ENCODE measurements at regions not wholly inside any gene's neighbourhood (a gene's known extent, or its start where the extent isn't known, plus 50 kb on each side); places are given as distances from the start of the nearest gene placed in this dataset.
"Not testable (repeated sequence)": the region's sequence is repeated elsewhere in the genome, so short reads cannot be mapped to it uniquely, and the experiment has no call there.

DNA sequence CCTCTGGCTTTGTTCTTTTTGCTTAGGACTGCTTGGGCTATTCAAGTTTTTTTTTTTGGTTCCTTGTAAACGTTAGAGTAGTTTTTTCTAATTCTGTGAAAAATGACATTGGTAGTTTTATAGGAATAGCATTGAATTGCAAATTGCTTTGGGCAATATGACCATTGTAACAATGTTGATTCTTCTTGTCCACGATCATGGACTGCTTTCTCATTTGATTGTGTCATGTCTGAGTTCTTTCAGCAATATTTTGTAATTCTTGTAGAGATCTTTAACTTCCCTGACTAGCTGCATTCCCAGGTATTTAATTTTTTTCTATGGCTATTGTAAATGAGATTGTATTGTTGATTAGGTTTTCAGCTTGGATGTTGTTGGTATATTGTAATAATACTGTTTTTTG is 286.2 kb upstream of the C1QTNF3 start:
- DNase-seq (ENCODE audit: low read depth) = not testable (repeated sequence)

DNA sequence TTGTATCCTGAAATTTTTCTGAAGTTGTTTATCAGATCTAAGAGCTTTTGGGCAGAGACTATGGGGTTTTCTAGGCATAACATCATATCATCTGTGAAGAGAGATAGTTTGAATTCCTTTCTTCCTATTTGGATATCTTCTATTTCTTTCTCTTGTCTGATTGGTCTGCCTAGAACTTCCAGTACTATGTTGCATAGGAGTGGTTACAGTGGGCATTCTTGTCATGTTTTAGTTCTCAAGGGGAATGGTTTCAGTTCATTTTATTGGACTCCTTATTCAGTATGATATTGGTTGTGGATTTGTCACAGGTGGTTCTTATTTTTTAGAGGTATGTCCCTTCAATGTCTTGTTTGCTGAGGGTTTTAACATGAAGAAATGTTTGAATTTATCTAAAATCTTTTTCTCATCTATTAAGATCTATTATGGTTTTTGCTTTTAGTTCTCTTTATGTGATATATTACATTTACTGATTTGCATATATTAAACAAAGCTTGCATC is 286.6 kb upstream of the C1QTNF3 start:
- peak; percentile 2 for DNase-seq (ENCODE audit: low read depth)

DNA sequence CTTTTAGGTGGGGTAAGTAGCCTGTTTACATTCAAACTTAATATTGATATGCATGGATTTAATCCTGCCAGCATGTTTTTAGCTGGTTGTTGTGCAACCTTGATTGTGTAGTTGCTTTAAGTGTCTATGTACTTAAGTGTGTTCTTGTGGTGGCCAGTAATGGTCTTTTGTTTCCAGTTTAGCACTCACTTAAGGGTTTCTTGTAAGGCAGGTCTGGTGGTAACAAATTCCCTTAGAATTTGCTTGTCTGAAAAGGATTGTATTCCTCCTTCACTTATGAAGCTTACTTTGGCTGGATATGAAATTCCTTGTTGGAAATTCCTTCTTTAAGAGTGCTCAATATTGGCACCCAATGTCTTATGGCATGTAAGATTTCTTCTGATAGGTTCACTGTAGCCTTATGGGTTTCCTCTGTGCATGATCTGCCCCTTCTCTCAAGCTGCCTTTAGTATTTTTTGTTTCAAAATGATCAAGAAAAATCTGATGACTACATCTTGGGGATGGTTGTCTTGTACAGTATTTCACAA is 289.0 kb upstream of the C1QTNF3 start:
- not testable (repeated sequence) for DNase-seq (ENCODE audit: low read depth)

DNA sequence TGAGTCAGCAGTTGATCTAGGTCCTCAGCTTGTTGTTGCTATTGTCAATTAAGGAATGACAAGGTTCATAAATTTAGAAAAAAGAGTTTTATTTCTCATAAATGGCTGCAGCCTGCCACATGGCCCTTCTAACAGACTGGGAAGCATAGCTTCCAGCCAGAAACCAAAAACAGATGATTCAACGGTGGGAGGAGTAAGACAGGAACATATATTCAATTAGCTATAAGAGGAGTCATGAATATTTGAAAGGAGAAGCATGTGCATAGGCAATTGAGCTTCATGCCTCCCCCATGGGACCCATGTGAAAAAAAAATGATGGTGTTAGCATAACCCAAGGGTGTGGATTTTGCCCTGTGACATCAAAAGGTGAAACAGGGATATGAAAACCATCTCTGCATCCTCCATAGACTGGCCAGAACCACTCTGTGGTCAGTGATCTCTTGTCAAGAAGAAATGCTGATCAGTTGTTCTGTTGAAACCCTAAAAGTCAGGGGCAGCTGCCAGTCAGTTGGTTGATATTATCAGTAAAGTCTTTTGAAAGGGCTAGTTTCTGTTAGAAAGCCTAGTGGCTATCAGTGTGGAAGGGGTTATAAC is 296.5 kb upstream of the C1QTNF3 start:
- not testable (repeated sequence) for DNase-seq (ENCODE audit: low read depth)

DNA sequence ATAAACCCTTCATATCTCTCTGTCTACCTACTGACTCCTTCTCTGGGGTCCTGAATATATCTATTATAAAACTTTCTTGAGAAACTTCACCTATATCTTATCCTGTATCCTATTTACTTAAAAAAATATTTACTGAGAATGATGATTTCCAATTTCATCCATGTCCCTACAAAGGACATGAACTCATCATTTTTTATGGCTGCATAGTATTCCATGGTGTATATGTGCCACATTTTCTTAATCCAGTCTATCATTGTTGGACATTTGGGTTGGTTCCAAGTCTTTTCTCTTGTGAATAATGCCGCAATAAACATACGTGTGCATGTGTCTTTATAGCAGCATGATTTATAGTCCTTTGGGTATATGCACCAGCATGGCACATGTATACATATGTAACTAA is 301.7 kb upstream of the RAI14 start:
- not testable (repeated sequence) for DNase-seq (ENCODE audit: low read depth)

DNA sequence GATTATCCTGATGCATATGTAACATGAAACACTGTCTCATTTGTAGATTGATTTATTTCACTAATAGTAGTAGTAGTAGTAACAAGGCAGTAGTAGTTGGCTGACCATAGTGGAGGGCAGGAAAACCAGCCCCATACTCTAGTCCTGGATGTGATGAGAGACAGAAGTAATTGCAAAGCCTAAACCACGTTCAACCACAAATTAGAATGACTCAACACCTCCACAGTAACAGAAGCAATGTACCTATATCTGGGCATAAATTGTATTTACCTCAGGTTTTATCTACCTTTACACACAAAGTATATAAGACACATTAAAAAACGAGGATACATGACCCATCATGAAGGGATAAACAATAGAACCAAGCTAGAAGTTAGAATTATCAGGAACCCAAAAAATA is 284.7 kb upstream of the RAI14 start:
- DNase-seq (ENCODE audit: low read depth) = not testable (repeated sequence)

DNA sequence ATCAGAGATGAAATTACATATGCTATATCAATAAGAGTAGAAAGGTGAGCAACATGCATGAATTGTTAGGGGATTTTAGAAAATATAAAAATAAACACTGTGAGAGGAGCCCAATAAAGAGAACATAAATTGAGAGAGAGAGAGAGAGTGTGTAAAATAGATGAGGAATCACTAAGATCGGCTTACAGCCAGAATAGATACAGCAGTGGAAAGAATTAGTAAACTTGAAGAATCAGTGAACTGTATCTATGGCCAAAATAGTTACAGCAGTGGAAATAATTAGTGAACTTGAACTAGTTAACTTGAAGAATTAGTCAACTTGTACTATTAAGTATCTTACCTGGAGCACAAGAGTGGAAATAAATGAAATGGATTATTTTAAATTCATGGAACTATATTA is 284.3 kb upstream of the RAI14 start:
- DNase-seq (ENCODE audit: low read depth) = not testable (repeated sequence)

DNA sequence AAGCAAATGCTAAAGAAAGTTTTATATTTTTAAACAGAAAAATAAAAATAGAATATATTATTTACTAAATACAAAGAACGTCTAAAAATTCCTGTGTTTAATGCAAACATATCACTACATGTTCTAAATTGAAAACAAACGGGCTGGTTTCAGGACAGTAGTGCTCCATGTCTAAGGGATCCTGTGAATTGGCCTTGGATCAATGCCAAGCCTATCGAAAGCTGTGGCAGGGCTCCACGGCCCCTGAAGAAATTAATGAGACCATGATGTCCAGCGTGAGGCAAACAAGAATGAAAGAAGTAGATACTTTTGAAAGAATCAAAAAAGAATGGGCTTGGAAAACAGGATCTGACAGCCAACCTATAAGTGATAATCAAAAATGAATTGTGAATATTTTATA is 283.4 kb upstream of the RAI14 start:
- DNase-seq (ENCODE audit: low read depth) = not testable (repeated sequence)

DNA sequence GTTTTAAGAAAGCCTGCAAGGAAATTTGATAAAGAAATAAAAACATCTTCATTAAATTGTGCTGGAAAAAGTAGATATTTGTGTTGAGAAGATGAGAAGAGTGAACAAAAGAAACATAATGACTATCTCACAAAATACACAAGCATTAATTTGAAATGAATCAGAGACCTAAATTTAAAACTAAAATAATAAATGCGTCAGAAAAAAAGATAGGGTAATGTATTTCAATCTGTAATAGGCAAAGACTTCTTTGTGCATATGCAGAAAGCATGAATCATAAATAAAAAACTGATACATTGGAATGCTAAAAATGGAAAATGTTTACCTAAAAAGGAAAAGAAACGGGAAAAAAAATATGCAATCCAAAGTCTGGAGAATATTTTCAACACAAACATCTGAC is 278.5 kb upstream of the RAI14 start:
- not testable (repeated sequence) for DNase-seq (ENCODE audit: low read depth)

DNA sequence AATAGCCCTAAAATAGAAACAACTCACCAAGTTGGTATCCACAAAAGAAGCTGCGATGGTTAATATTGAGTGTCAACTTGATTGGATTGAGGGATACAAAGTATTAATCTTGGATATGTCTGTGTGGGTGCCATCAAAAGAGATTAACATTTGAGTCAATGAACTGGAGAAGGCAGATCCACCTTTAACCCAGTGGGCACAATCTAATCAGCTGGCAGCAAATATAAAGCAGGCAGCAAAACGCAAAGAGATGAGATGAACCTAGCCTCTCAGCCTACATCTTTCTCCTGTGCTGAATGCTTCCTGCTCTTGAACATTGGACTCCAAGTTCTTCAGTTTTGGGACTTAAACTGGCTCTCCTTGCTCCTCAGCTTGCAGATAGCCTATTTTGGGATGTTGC is 277.6 kb upstream of the RAI14 start:
- not testable (repeated sequence) for DNase-seq (ENCODE audit: low read depth)

DNA sequence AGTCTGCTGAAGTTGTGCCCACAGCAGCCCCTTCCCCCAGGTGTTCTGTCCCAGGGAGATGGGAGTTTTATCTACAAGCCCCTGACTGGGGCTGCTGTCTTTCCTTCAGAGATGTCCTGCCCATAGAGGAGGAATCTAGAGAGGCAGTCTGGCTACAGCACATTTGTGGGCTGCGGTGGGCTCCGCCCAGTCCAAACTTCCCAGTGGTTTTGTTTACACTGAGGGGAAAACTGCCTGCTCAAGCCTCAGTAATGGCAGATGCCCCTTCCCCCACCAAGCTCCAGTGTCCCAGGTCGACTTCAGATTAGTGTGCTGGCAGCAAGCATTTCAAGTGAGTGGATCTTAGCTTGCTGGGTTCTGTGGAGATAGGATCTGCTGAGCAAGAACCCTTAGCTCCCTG is 267.4 kb upstream of the RAI14 start:
- not testable (repeated sequence) for DNase-seq (ENCODE audit: low read depth)

DNA sequence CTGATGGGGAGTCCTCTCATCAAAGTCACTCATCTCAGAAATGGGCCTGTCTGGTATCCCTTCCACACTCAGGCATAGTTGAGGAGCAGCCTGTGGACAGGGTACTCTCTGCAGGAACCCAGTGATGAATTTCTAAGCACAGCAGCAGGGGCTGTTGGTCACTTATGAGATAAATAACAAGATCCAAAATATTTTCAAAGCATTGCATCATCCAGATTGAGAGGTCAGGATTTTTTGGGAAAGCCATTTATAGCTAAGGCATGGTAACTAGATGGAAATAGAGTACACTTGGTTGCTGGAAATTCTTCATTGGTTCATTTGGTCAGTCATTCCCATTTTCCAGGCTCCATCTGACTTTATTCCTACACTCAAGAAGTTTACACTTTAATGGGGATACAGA is 246.8 kb upstream of the RAI14 start:
- DNase-seq (ENCODE audit: low read depth) = no peak

DNA sequence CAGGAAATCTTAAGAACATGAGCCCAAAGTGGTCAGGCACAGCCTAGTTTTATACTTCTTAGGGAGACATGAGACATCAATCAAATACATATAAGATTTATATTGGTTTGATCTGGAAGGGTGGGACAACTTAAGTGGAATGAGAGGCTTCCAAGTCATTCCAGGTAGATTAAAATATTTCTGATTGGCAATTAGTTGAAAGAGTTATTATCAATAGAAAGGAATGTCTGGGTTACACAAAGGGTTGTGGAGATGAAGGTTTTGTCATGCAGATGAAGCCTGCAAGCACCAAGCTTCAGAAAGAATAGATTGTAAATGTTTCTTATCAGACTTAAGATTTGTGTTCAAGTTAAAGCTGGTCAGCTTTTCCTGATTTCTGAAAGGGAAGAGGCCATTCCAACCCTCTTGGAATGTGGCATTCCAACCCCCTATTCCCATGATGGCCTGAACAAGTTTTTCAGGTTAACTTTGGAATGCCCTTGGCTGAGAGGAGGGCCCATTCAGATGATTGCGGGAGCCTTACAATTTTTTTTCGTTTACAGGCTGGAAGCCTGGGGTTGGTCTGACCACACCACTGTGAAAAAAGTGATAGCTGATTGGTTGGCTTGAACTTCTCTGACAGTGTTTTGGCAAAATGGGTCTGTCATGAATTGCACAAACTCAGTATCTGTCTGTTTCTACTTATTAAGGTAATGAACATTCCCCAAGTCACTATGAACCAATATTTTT is 245.6 kb upstream of the RAI14 start:
- DNase-seq (ENCODE audit: low read depth) = no peak

DNA sequence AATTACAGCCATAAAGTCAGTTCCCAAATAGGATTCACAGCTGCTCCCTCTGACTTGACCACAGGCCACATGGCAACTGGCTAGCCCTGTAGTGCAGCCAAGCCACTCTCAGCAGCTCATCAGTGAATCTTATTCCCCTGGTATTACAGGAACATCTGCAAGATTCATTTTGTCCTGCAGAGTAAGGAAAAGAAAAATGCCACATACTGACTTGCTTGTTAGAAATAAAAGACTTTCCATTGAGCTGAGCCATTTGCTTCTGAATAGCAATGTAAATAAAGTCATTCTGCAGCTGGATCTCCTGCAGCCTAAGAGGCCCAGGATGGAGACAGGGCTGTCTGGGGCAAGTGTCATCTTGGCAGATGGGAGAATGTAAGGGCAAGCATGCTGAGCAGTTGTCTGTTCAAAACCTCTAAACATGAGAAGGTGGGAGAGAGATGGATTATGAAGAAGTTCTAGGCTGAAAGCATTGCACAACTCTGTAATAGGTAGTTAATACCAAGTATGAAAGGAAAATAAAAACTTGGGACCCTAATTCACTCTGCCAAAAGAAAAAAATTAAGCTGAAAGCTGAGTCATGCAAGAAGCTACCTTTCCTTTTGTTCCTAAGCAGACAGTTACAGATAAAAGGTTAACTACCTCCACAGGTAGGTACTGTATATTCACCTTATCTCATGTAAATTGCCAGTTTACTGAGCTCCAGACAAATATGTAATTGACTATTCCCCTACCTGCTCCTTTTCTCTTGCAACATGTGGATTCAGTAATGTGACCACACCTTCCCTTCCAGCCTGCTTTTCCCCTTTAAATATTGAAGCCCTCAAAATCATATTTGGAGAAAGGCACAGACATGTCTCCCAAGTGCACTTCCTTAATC is 244.4 kb upstream of the RAI14 start:
- DNase-seq (ENCODE audit: low read depth) = no peak

DNA sequence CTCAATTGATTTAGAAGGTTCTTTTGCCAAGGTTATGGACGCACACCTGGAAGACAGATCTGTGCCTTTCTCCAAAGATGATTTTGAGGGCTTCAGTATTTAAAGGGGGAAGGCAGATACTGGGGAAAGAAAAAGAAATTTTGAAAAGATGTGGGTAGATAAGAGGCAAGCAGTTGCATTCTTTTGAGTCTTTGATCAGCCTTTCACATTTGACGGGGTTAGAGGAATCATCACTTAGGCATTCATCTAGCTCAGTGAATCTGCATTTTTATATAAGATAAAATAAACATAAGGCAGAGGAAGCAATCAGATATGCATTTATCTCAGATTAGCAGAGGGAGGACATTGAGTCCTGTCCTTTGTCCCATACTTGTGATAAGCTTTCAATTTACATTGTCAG is 243.4 kb upstream of the RAI14 start:
- DNase-seq (ENCODE audit: low read depth) = peak; percentile 57

DNA sequence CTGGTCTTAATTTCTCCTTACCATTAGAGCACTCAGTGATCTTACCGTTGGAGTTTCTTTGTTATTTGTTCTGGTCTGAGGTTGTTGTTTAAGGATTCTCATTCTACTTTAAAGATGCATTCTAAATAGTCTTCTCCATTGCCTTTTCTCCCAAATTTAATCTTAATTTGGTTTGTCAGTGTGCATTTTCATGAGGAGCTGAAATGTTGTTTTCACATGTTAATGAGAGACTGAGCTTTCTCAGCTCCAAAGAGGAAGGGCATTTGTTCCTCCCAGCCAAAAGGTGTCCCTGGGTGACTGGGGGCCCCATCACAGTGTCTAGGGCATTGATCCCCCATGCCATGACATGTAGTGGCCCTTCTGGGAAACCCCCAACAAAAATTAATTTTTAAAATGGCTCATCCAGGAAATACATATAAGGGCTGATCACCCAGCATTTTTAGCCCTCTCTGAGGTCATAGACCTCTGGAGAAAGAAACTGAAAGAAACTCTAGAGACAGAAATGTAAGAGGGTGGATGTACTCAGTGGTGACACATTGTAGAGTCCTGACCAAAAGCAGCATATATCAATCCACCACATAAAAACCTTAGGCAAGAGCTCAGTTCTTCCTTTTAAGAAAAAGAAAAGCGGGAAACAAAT is 240.4 kb upstream of the RAI14 start:
- no peak for DNase-seq (ENCODE audit: low read depth)

DNA sequence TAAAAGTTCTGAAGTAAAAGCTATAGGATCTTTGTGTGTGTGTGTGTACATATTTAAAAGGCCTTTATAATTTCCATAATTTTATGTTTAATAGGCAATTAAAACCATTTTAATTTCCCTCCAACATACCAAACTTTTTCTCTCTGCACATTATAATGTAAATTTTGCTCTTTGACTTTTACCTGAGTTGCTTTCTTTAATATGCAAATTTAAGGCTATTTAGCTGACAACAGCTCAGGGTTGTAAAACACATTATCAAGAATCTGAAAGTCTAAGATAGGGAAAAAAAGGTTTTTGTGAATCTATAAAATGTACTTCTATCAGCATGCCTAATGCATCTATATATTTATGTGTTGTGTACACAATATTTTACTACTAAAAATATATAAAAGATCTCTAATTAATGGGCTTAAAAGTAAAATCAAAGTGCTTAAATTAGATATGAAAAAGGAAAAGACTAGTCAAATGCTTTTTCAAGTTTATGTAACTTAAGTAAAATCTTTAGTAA is 239.6 kb upstream of the RAI14 start:
- DNase-seq (ENCODE audit: low read depth) = no peak

DNA sequence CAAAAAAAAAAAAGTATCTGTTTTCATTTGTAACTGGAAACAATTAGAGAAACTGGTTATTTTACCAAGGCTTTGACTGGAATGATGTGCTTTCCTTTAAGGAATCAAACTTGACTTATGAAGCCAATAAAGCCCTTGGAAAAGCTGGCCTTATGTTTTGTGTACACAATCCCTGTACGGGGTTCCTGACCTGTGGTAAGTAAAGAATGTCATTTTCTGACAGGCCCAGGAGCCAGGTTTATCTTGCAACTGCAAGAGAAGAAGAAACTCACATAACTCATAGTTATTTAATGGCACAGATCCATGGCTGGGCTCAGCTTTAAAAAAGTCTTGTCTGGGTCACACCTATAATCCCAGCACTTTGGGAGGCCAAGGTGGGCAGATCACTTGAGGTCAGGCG is 235.9 kb upstream of the RAI14 start:
- DNase-seq (ENCODE audit: low read depth) = not testable (repeated sequence)

DNA sequence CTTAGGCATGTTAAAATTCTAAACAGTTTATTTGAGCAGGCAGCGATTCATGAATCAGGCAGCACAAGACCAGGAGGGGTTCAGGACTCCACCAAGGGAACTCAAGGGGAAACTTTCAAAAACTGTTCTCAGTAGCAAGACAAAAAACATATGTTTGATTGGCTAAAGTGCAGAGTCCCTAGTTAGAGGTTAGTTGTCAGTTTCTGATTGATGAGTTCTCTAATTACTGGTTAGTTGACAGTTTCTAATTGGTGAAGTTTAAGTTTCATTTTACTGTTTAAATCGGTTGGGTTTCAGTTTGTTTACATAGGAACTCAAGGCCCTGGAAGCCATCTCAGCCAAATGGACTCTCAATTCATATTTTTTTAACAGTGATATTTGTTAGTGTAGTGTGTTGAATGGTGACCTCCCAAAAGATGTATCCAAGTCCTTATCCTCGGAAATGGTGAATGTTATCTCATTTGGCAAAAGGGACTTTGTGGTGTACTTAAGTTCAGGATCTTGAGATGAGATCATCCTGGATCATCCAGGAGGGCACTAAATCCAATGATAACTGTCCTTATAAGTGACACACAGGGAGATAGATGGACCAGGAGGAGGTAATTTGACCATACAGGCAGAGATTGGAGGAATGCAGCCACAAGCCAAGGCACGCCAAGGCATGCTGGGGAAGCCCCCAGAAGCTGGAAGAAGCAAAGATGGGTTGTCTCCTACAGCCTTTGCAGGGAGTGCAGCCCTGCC is 219.2 kb upstream of the RAI14 start:
- DNase-seq (ENCODE audit: low read depth) = no peak

DNA sequence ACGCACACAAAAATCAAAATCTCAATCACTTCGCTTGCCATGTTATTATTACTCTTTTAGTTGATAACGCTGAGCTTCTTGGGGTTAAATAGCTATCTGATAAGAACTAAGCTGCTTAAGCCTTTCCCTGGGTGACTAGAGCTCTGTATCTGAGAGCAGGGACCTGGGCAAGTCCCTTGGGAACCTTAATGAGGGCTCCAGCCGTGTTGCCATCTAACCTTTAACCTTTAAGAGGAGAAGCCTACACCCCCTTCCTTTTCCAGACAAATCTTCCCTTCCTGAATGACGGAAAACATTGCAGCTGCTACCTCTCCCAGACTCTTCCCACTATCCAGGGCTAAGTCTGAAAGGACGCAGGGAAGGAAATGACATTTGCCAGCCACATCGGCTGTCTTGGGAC is 216.5 kb upstream of the RAI14 start:
- no peak for DNase-seq (ENCODE audit: low read depth)

DNA sequence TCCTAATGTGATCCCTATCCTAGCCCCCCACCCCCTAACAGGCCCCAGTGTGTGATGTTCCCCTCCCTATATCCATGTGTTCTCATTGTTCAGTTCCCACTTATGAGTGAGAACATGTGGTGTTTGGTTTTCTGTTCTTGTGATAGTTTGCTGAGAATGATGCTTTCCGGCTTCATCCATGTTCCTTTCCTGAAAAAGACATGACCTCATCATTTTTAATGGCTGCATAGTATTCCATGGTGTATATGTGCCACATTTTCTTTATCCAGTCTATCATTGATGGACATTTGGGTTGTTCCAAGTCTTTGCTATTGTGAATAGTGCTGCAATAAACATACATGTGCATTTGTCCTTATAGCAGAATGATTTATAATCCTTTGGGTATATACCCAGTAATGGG is 214.4 kb upstream of the RAI14 start:
- not testable (repeated sequence) for DNase-seq (ENCODE audit: low read depth)
